ENCODE measurements at regions not wholly inside any gene's neighbourhood (a gene's known extent, or its start where the extent isn't known, plus 50 kb on each side); places are given as distances from the start of the nearest gene placed in this dataset.

DNA sequence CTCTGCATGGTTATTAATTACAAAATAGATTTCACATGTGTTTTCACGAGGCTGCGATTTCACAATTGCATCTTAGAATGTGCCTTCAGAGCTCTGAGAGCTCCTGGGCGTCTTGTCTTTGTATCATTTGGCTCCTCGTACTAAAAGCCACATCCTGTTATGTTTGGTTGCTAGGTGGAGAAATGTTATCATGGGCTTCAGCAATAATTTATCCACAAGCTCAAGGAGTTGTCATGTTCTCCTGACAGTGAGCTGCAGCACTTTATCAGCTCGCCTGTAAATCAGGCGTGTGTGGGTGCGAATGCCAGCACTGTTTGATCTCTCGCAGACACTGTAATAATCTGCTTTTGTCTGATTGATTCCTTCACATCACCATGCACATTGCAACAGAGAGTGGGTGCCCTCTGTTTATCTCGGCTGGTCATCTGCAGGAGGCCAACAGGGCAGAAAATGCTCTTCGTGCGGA lies 218.6 kb upstream of the ZFP64 start:
- intact Hi-C loops (cut with DNase I, micrococcal nuclease) = no loop called here
- DNase-seq = no peak
- no peak for ATAC-seq

DNA sequence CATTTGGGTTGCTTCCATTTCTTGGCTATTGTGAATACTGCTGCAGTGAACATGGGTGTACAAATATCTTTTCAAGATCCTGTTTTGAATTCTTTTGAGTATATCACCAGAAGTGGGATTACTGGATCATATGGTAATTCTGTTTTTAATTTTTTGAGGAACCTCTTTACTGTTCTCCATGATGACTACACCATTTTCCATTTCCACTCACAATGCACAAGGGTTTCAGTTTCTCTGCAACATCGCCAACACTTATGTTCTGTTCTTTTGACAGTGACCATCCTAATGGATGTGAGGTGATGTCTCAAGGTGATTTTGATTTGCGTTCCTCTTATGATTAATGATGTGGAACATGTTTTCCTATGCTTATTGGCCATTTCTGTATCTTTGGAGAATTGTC lies 214.4 kb upstream of the ZFP64 start:
- DNase-seq (no peak), ATAC-seq (no peak)
- intact Hi-C loops (cut with DNase I, micrococcal nuclease) = no loop called here

DNA sequence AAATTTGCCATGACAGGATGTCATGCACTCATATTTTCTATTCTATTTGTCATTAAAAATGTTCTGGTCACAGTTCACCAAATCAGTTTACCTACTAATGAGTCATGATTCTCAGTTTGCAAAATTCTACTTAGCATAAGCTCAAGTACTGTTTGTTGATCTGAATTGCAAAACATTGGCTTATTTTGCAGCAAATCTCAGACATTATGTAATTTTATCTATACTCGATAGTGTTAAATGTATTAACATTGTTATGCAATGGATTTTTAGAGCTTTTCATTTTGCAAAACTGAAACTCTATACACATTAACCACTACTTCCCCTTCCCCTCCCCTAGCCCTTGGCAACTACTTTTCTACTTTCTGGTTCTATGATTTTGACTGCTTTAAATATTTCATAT lies 213.8 kb upstream of the ZFP64 start:
- intact Hi-C loops (cut with DNase I, micrococcal nuclease) = no loop called here
- DNase-seq (no peak), ATAC-seq (no peak)

DNA sequence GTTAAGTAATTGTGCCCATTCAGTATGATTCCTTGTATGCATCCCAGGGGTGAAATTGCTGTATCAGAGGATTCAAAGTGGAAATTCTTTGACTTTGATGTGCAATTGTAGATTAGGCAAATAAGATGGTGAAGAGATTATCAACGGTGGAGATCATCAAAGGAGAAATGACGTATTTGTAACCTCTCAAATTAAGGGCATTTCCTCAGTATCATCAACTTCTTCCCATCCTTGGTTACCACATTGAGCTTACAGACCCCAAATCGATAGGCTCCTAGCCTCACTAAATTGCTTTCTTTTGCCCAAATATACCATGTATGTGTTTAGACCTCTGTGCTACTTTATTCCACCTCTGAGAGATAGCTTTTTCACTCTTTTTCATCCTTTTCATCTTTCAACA lies 213.1 kb upstream of the ZFP64 start:
- intact Hi-C loops (cut with DNase I, micrococcal nuclease) = no loop called here
- DNase-seq = no peak
- ATAC-seq = no peak

DNA sequence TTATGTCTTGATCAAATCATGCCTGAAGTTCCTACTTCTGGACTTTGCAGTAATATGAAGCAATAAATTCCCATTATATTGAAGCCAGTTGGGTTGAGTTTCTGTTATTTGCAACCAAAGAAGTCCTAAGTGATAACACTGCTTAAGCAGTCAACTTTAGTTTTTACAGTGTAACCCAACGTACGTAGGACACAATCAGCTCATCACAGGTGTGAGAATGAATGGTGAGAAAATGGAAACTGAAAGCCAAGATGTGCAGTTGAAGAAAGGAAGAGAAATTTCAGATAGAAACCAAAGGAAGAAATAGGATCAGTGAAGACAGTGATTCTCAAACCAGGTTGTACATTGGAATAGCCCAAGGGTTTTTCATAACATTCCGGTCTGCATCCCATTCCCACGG lies 211.4 kb upstream of the ZFP64 start:
- no peak for DNase-seq
- intact Hi-C loops (cut with DNase I, micrococcal nuclease) = no loop called here
- ATAC-seq = no peak

DNA sequence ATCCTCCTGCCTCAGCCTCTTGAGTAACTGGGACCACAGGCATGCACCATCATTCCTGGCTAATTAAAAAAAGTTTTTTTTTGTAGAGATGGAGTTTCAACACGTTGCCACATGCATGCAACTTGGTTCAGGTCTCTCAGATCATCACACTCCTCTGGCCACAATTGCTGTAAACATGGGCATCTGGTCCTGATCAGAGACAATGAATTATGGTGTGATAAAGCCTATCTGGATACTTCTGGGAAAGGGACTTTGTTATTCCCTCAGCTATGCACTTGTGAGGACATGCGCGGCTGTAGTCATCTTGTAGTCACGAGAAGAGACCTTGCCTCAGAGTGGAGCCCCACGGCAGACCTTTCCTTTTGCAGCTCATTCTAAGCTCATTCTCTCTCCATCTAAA lies 210.9 kb upstream of the ZFP64 start:
- intact Hi-C loops (cut with DNase I, micrococcal nuclease) = no loop called here
- DNase-seq = no peak
- no peak for ATAC-seq

DNA sequence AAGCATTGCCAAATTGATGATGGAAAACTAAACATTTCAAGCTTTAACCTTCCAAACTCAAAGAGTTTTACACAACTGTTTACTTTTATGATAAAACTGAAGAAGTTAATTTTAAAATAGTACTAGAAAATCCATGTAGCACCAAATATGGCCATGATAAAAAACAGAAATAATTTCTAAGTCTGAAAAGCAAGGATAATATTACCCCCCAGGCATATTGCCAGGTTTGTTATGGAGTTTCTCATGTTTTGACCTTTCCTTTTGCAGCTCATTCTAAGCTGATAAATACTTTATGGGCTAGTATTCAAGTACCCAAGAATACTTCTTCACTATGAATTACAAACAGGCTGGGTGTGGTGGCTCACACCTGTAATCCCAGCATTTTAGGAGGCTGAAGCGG lies 209.9 kb upstream of the ZFP64 start:
- intact Hi-C loops (cut with DNase I, micrococcal nuclease) = no loop called here
- DNase-seq (no peak), ATAC-seq (no peak)

DNA sequence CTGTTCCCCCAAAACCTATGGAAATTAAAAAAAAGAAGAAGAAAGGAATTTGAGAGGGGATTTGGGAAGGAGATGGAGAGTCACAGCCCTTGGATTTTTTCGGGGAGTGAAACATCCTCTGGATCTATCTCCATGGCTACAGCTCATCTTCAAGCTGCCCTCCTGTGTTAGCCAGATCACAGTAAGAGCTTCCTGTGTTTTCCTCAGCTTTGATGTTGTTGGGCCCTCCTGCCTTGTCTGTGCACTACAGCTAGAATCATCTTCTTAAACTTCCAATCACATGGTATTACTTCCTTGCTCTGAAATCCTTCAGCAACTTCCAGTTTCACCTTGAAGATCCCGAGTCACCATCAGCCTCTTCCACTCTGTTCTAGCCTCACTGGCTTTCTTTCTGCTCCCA lies 207.8 kb upstream of the ZFP64 start:
- intact Hi-C loops (cut with DNase I, micrococcal nuclease) = no loop called here
- no peak for ATAC-seq
- DNase-seq = no peak

DNA sequence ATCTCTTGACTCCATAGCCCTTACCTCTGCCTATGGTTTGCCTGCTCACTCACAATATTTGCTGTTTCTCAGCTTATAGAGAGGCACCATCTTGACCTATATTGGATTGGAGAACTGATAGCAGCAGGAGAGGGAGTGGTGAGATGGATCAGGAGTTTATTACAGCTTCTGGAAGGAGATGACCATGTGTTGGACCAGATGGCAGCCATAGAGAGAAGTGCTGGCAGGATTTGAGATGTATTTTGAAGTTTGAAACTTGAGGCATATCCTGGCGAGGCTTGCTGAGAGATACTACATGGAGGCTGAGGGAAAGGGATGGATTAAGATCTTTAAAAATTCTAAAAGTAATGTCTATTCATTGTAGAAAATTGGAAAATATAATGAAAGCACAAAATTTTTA lies 198.0 kb upstream of the ZFP64 start:
- intact Hi-C loops (cut with DNase I, micrococcal nuclease) = no loop called here
- no peak for ATAC-seq
- no peak for DNase-seq

DNA sequence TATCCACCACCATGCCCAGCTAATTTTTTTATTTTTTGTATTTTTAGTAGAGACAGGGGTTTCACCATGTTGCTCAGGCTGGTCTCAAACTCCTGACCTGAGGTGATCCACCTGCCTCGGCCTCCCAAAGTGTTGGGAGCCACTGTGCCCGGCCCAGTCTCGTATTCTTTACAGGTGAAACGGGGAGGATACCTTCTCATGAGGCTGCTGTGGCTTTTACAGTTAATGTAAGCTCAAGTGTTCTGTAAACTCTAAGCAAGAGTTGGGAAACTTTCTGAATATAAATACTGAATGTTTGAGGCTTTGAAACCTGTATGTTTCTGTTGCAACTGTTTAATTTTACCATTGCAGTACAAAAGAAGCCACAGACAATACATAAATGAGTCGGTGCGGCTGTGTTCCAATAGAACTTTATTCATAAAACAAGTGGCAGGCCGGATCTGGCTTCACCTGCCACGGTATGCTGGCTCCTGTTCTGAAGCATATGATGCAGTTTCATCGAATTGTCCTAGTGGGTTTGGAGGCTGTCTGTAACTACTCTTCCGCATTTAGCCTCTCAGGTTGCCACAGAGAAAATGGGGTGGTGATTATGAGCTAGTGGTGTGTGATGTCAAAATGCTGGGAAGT lies 192.5 kb upstream of the ZFP64 start:
- DNase-seq = no peak
- ATAC-seq = no peak
- intact Hi-C loops (cut with DNase I, micrococcal nuclease) = loop anchor here in 1 of 2 donors (5.0 kb wide), 1 partner anchor 142 kb away; no protein-coding TSS in a partner anchor

DNA sequence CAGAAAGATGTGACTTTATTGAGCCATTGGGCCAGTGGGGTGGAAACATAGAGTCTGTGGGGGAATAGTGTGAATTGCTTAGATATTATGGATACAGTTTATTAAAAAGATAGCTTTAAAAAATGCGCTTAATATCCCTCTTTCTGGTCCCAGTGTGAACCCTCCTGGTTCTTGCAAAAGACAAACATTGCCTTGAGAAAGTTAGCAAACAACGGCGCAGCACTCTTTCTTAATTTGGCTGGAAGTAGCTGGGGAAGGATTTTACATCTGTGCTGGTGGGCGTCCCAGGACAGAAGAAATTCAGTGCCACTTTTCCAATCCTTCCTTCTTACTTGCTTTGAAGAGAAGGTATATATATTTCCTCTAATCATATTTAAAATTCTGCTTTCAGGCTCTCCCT lies 191.4 kb upstream of the ZFP64 start:
- DNase-seq (no peak), ATAC-seq (no peak)
- intact Hi-C loops (cut with DNase I, micrococcal nuclease) = loop anchor here in 1 of 2 donors (5.0 kb wide), 1 partner anchor 141 kb away; no protein-coding TSS in a partner anchor

DNA sequence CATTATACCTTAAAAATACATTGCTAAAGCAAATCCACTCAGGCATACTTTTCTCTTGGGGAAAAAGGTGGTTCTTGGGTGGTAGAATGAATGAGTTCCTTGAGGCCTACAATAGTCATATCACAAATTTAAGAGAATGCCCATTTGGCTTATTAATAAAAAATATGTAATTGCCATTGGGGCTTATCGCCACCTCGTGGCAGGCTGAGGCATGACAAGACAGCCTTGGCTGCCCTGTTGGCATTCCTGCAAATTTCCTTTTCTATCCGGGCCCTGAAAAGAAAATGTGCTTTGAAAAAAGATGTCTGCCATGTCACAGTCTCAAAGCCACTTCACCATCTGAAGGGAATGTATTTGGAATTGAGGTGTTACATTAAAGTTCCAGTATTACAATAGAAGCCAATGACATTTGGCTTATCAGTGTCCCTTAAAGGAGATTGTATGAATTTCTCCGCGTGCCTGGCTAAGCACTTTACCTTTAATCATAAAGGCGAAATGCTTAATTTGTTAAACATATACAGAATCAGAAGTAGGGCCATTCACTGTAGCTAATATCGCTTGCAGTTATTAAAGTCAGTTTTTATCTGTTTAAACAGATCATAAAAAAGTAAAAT lies 188.3 kb upstream of the ZFP64 start:
- DNase-seq = peak in 1 of 2 donors; percentile 50
- no peak for ATAC-seq
- intact Hi-C loops (cut with DNase I, micrococcal nuclease) = loop anchor here in 1 of 2 donors (5.0 kb wide), 1 partner anchor 138 kb away; no protein-coding TSS in a partner anchor

DNA sequence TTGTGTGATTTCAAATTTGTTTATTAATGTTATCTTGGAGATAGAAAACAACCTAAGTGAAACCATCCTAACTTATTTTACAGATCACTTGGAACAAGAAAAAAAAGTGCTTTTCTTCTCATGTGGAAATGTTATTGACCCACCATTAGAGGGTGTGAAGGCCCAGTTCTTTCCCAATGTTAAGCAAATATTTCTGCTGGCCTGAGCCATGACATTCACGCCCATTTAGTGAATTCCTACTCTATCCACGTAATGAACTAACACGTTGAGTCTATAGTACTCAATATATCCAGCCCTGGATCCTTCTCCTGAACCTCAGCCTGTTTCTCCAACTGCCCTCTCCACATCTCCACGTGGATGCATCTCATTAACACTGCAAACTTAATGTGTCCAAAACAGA lies 180.6 kb upstream of the ZFP64 start:
- intact Hi-C loops (cut with DNase I, micrococcal nuclease) = no loop called here
- DNase-seq (no peak), ATAC-seq (no peak)

DNA sequence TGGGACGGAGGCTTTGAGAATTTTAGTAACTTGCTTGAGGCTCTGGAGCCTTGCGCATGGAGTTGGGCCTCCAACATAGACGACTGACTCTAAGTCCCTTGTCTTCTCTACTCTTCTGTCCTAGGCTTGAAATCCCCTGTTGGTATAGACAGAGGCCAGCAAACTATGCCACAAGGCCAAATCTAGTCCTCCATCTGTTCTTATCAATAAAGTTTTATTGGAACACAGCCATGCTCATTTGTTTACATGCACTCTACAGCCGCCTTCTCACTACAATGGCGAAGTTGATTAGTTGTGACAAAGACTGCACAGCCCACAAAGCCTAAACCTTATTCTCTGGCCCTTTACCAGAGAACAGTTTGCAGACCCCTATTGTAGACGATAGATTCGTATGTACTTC lies 174.1 kb upstream of the ZFP64 start:
- DNase-seq (no peak), ATAC-seq (no peak)
- intact Hi-C loops (cut with DNase I, micrococcal nuclease) = no loop called here

DNA sequence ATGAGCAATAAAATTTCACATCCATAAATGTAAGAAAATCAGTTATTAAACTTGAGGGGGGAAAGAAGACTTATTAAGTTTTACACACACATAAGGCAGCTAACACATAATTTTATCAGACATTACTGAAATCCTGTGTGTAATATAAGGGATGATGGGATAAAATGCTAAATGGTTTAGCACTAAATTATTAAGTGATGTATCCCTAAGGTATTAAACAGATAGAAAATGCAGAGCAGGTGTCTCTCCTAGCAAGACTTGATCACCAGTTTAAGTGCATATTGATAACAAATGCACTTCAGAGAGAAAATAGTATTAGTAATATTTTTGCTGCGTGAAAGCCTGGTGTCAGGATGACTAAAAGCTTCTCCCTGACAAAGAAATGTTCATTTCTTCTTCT lies 172.8 kb upstream of the ZFP64 start:
- ATAC-seq (no peak), DNase-seq (no peak)
- intact Hi-C loops (cut with DNase I, micrococcal nuclease) = no loop called here

DNA sequence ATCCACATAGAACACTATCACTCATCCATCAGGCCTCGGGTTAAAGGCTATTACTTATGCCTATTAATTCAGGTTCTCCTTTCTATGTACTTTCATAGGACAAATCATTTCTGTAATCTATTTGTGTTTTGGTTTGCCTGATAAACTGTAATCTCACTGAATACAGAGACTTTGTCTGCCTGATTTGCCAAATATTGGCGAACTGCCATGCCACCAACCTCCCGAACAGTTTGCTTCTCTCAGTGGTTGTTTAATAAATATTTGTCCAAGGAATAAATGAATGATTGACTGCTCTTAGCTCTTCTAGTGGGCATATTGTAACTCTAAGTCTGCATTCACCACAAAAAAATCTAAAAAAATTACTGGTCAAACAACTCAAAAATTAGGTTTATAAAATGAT lies 170.1 kb upstream of the ZFP64 start:
- ATAC-seq (no peak), DNase-seq (no peak)
- intact Hi-C loops (cut with DNase I, micrococcal nuclease) = no loop called here

DNA sequence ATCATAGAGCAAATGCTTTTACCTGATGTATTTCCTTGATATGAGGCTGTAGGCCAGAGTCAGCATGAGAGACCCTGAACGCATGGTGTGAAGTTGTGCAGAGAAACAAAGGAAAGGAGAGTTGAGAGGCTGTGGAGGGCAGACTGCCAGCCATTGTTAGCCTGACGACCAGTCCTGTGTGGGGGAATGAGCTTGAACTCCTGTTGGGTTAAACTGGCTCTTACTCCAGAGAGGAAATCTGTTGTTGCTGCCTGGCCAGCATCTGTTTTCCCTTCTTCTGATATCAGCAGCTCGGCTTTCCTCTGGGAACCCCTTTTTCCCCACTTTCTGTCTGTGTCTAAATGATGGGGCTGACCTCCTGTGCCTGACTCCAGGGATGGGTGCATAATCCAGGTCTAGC lies 158.2 kb upstream of the ZFP64 start:
- intact Hi-C loops (cut with DNase I, micrococcal nuclease) = no loop called here
- no peak for ATAC-seq
- DNase-seq = no peak

DNA sequence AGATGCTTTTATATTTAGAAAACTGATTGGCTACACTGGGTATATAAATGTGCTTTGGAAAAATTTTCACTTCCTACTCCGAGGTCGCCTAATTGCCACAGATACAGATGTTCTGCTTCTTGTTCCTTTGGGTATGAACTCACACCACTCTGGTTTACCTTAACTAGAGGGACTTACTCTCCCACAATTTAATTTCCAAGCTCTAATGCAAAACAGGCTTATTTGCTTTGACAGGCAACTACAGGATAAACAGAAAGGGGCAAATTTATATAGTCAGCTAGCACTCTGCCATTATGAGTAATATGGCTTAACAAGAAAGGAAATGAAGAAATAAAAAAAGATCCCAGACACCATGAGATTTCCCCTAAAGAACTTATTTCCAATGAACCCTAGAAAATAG lies 156.9 kb upstream of the ZFP64 start:
- intact Hi-C loops (cut with DNase I, micrococcal nuclease) = no loop called here
- DNase-seq (no peak), ATAC-seq (no peak)

DNA sequence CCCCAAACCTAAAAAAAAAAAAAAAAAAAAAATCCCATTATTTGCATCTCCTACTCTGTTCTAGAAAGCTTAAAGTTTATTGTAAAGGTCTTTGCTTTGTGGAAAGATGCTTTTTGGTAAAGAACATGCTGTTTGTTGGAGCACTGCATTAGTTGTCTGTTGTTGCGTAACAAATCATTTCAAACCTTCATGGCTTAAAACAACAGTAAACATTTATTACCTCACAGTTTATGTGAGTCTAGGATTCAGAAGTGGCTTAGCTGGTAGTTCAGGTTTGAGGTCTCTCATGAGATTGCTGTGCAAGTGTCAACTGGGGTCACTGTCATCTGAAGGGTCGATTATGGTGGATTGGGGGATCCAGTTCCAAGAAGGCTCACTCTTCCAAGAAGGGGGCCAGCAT lies 155.2 kb upstream of the ZFP64 start:
- intact Hi-C loops (cut with DNase I, micrococcal nuclease) = no loop called here
- ATAC-seq (no peak), DNase-seq (no peak)

DNA sequence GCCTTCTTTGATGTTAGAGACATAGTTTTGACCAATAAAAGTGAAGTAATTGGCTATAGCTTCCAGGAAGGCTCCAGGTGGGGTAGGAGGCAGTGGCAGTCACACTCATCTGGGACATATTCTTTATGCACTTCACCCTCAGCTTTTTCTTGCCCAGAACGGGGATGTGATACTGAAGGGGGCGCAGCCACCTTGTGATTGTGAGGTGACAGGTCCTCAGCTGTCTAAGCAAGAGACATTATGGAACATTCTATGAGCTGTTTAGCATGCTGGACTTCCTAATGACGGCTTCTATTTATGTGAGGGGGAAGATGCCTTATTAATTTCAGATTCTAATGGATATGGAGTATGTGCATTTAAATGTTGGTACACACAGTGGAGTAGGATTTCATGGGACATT lies 151.3 kb upstream of the ZFP64 start:
- DNase-seq = no peak
- intact Hi-C loops (cut with DNase I, micrococcal nuclease) = no loop called here

DNA sequence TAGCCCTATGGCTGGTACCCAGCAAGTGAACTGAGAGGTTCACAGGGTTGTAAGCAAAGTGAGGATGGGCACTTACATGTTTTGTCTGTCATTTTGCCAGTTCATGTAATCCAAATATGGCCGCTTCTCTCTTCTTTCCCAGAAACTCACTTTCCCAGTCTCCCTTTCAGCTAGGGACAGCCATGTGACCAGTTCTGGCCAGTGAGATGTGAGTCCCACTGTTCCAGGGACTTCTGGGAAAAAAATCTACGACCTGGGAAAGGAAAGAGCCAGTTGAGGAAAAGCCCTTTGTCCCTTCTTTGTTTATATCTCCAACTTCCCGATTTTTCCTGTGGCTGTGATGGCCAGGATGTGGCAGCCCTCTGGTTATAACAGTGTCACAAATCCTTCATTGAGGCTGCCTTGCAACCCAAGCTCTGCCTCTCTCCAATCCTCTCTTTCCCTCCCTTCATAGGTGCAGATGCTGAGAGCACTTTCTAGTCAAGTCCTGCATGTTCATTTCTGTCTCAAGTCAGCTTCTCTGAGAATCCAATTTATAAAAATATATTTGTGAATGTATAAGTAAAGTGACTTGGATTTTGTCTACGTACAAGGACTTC lies 148.6 kb upstream of the ZFP64 start:
- intact Hi-C loops (cut with DNase I, micrococcal nuclease) = no loop called here
- DNase-seq (no peak), ATAC-seq (peak; percentile 49)

More for the DNA sequence above, 151.3 kb upstream of the ZFP64 start:
- no peak for ATAC-seq

Measured in left colon (tissue), 2 donors.